ENCODE measurements at regions not wholly inside any gene's neighbourhood (a gene's known extent, or its start where the extent isn't known, plus 50 kb on each side); places are given as distances from the start of the nearest gene placed in this dataset.

- no peak for TF ChIP-seq CTCF (IDR thresholded peaks at IDR 0.05)
- TF ChIP-seq EZH2 (IDR thresholded peaks at IDR 0.05) = no peak
Measured at GRCh38 chr5:125411744-125412560, 665.5 kb upstream of the ZNF608 start.
